Left renal cortex interstitium (tissue), 4 donors: ENCODE measurements at regions not wholly inside any gene's neighbourhood (a gene's known extent, or its start where the extent isn't known, plus 50 kb on each side); places are given as distances from the start of the nearest gene placed in this dataset.
"Not testable (repeated sequence)": the region's sequence is repeated elsewhere in the genome, so short reads cannot be mapped to it uniquely, and the experiment has no call there.

Experiments used
- DNase-seq, 4 donors: peaks; one replicate each; pipeline ENCODE4 v3.0.0-alpha.2; 2013; ENCODE audit warnings: low read depth in 4 of 4, low spot score in 2 of 4, missing footprints in 1 of 4

DNA sequence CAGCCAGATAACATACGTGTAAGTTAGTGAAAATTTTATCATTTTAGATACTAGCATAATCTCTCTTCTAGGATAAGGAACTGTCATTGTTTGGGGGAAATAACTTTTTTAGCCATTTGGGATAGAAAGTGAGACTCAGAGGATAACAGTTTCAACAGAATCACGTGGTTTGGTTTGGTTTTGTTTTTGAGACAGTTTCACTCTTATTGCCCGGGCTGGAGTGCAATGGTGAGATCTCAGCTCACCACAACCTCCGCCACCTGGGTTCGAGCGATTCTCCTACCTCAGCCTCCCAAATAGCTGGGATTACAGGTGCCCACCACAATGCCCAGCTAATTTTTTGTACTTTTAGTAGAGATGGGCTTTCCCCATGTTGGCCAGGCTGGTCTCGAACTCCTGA, 323.2 kb upstream of the MEIS1 start:
- DNase-seq: no peak

DNA sequence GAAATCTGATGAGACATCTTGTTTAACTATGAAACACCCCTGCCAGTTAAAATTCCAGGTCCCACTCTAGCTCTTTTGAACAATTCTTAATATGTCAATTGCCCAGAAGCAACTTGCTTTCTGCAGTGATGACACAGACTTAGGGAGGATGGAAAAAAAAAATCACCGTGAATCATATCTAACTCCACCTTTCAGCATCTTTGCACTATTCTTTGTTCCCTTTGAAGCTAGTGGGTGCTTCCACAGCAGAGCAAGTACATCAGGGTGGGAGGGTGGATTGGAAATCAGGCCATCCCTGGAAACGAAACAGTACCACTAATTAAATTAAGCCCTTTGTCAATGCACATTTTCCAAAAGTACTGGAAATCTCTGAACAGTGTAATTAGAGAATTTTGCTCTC, 324.3 kb upstream of the MEIS1 start:
- no peak for DNase-seq

DNA sequence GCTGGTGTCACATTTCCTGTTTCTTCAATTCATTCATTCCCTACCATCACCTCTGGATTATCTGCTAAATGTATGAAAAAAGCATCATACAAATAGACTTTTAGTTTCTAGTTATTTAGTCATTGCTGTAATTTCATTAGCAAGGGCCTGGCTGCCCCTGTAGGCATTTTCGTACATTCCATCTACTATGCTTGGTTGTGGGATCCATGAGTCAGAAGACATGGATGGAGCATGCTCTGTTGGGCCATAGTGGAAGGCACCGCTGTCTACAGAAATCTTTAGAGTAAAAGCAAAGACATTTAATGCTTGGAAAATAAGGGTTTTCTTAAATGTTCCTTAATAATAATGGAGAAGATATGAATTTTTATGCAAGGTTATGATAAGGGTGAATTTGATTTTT, 324.8 kb upstream of the MEIS1 start:
- no peak for DNase-seq

DNA sequence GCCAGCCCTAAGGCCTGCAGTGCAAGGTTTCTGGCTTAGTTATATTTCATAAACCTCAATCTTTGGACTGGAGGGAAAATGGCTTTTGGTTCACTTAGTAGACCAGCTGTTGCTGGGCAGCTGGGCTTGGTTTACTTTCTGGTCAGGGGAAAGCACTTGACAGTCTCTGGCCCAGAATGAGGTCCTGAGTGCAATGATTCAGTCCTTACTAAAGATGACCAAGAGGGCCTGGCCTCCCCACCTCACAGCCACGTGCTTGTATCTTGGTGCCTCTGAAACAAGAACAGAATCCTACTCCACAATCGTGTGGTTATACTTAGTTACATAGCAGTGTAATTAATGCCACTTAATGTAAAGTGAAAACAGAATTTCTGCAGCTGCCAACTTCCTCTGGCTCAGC, 325.5 kb upstream of the MEIS1 start:
- no peak for DNase-seq

DNA sequence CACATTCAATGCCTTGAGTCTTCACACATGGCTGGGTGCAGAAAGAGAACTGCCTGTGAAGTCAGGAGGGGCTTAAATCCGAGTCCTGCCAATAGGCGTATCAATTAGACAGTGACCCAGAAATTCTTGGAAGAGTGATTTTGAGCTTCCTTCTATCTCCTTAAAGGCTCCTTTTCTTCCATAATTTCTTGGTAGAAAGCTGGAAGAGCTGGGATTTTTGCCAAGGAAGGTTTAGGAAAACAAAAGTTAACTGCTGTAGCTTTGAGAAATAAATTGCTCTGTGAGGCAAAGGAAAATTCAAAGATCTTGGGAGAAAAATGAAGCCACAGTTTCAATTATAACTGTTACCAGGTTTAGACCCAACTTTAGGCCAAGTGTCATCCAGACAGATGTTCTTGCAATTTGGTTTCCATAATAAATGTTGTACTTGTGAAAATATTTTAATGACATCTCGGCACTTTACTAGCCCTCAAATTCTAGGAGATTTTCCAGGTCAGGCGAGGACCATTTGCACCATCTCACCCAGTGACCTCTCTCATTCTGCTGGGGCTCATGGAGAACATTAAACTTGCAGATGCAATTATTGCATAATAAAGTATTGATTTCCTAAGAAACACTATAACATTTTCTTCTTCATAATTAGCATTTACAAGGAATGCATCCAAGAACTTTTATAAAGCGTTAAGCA, 329.7 kb upstream of the MEIS1 start:
- DNase-seq: no peak

DNA sequence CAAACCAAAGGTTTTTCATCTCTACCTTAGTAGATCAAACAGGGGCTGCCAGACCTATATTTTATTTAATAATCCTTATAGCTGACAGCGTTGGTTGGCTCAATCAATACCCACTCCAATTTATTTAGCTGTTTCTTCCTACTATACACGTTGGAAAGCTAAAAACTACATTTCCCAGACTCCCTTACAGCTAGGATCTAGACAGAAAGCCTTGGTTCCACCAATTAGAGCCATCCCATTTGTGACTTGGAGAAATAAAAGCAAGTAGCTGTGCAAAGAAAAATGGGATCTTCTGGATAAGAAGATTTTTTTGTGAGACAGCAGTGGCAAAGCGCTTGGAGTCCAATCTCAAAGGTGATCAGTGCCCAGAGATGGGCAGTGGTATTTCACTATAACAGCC, 331.3 kb upstream of the MEIS1 start:
- no peak for DNase-seq

DNA sequence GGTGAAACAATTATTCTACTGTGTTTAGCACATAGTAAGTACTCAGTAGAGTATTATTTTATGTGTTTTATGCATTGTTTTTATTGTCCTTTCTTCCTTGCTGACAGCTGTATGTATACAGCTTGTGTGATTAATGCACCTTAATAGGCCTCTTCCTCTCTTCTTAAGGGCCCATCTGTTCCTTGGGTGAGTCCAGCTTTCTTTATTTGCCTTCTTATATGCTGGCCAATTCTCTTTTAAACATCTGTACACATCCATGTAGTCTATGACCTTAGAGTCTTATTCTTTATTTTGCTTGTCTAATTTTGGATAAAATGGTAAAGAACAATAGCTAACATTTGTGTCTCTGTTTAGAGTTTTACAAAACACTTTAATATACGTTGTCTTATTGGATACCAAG, 333.7 kb upstream of the MEIS1 start:
- no peak for DNase-seq

DNA sequence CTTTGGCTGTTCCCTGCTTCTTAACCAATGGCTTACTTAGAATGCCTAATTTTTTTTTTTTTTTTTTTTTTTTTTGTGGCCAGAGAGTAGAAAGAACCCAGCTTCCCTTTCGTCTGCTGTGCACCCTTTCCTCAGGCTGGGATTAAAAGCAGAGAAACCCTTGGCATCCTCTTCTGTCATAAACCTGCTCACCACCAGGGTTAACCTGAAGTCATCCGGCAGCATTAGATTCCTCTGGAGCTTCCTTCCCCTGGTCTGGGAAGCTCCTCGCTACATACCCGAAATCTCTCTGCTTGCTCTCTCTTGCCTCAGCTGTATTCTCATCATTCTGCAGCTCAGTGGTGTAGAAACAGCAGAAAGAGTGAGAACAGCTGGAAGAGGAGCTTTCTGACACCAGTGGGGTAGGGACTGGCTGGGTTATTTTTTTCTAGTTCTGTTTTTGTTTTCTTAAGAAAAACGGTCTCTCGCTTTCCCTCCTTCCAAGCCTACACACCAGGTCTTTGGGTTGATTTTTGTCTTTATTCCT, 339.0 kb upstream of the MEIS1 start:
- DNase-seq: no peak

DNA sequence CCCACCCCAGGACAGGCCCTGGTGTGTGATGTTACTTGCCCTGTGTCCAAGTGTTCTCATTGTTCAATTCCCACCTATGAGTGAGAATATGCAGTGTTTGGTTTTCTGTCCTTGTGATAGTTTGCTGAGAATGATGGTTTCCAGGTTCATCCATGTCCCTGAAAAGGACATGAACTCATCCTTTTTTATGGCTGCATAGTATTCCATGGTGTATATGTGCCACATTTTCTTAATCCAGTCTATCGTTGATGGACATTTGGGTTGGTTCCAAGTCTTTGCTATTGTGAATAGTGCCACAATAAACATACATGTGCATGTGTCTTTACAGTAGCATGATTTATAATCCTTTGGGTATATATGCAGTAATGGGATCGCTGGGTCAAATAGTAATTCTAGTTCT, 340.2 kb upstream of the MEIS1 start:
- DNase-seq: not testable (repeated sequence)

DNA sequence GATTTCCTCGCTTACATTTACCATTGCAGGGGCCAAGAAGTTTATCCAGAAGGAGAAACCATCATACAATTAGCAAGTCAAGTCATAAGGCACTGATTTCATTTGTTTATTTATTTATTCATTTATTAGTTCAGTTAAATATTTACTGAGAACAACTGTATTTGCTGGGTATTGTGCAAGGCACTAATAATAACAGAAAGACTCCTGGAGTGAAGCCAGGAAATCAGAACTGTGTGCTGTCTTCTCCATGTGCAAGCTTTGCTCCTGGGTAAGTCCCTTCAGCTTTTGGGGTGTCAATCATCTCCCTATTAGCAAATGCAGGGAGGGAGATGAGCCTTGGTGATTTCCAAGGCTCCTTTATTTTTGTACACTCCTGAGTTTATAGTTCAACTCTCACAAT, 341.6 kb upstream of the MEIS1 start:
- DNase-seq: no peak

DNA sequence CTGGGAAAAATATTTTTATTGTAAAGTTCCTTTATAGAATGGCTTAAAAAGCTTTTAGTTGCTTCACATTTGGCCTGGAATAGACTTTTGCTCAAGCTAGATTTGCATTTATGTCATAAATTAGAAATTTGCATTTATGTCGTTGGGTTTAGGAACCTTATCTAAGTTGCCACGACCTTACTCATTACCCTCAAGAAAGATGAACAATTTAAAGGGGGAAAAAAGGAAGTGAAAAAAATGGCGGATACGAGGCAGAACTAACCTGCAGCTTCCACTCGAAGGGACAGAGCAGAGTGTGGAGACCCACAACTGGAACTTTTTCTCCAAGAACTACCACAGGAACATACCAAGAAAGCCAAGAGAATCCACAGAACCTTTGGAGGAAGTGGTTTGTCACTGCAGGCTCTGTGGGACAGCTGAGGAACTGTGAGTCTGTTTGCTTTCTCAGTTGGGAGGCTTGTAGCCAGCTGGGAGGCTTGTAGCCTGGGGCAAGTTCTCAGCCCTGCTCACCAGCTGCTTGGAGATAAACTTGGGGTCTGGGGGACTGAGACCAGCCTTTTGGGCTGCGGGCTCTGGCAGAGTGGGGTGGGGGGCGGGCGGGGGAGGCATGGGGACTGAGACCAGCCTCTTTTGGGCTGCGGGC, 349.9 kb upstream of the MEIS1 start:
- no peak for DNase-seq

DNA sequence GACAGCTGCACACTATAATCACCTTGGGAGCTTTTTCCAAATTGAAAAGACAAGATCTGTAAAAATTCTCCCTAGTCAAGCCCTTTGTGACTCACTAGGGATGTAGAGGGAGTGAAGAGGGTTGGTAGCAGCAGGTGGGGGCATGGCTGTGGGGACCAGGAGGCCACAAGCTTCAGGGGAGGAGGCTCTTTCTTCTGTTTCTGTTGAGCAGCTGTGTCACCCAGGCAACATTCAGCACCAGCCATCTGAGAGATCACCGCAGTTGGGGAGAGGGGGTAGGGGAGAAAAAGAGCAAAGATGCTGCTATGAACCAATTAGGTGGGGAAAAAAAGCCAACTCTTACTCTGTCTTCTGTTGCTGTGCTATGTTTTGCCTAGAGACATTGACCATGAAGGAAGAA, 352.3 kb upstream of the MEIS1 start:
- no peak for DNase-seq

DNA sequence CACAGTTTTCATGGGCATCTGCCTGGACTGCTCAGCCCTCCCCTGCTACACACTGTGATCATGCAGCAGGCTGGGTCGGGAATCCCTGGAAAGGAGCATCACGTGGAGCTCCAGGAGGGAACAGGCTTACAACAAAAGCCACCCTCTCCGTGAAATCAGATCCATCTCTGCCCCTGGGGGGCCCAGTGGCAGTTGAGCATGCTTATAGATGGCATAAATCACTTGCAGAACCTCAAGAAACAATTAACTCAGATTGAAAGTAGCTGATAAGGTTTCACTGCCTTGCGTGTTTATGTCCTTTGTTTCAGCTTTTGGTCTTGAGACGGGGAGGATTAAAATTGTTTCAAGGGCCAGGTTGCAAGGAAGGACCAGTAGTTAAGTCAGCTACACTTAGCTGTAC, 354.8 kb upstream of the MEIS1 start:
- peak in 1 of 4 donors; percentile 31 for DNase-seq

DNA sequence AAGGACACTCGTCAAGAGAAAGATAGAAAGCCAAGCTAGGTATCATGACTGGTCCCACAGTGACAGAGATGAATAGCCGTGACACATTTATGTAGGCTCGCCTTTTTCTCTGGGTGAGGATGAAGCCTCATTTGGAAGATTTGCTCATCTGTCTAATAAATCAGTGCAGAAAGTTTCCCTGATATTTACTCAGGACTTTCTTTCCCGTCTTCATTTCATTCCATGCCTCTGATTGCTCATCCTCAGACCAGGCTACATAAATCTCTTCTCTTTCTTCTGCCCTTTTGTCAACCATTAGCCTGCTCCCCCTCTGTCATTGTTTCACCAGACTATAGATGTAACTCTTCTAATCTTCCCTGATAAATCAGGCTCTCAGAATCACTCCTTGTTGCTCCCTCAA, 361.8 kb upstream of the MEIS1 start:
- peak in 2 of 4 donors; percentile 50 to 56 for DNase-seq

DNA sequence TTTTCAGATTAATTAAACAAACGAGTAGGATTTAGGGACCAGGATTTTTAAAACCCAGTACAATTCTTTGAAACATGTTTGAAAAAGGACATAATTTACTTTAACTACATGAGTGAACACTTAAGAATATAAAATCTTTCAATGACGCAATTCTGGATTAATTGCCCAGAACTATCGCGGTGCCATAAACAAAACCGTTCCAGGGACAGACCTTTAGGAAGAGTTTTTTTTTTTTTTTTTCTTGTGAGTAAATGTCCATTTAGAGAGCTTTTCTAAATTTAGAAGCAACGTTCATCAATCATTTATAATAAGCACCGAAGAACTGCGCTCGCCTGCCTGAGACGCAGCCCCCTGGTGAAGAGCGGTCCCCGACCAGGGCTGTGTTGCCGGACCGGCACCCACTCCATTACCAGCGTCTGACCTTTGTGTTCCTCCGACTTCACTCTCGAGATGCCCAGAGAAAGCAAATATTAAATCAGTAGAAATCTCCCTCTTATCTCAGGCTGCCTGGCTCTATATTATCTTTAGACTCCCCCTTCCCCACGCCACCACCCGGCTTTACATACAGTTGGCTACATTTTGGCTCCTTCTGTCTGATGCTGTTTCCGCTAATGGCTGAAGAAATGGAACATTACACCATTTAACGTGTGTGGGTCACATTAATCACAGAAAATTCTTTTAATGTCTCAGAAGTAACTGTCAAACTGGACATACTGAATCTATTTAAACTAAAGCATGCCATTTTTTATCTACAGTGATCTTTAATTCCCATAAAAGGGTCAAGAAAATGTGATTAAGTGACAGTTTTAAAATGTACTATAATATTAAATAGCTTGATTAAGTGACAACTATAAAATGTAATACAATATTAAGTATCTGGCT, 364.0 kb upstream of the MEIS1 start:
- peak; percentile 61 to 75 (median 66) for DNase-seq

DNA sequence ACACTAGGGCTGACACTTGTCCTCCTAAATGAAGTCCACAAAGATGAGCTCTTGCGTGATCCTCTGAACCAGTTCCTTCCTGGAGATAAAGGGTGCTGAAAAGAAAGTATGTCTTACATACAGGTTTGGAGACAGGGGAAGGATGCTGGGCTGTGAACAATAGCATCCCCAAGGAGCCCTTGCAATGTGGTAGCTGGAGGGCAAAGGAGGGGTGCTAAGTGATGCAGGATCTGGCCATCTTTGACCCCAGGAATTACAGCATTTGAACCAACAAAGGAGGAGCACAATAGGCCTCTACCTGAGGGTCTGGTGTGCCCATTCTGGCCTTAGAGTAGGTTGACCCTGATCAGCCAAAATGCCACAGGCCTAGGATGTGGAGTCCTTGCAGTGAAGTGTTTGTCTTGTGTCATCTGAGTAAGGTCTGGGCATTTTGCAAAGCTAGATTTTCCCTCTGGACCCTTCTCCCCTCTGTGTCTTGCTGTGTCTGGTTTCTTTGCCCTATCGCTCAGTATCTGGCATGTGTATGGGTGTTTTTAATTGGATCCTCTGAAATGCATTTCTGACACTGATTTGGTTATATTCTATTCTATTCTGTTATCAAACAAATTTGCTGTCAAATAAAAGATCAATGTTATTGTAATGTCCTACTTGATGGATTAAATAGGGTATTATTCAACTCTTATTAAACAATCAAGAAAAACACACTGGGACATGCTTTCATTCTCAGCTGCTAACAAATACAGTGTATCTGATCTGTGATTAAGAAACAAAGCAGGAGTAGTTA, 364.8 kb upstream of the MEIS1 start:
- DNase-seq: no peak

DNA sequence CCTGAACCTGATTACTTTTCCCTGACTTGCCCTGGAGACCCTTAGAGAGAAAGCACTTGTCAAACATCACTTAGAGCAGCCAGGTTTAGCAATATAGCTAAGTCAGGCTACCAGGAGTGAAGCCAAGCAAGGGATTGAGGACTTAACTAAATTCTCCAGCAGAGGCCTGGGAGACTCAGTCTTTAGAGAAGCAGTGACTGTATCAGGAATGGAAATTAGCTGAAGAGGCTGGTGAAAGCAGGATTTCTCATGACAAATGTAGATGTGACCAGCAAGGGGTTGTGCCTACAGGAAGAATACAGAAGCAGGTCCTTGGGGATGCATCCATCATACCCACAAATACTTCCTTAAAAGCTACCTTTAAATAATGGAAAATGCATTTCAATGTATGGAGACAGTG, 368.9 kb upstream of the MEIS1 start:
- no peak for DNase-seq

DNA sequence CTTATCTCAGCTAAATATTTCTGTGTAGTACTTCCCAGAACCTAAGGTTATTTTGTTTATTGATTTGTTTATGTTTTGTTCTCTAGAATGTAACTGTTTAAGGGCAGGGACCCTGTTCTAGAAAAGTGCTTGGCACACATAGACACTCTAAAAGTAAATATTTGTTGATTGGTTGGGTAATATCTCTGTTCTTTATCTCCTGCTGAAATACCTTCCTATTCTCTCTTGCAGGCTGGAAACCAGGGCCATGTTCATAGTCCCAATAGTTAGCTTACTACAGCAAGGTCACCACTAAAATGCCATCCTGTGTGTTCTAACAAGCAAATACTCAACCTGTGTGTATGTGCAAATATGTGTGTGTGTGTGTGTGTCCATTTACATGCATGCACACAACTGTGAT, 375.6 kb upstream of the MEIS1 start:
- no peak for DNase-seq

DNA sequence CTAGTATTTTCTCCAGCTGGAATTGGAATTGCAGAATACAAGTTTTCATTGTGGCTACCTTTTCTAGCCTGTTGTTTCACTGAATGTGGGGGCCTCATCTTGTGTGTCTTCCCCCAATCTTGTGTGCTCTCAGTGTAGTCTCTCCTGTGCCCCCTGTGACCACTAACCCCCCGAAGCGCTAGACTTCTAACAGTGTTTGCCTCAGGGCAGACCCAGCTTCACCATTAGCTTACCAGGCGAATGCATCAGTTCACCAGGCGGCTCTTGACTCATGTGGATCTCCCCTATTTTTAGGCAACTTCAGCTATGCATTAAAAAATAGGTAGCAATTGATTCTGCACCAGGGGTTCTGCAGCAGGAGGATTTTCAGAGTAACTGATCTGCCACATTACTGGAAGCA, 376.2 kb upstream of the MEIS1 start:
- DNase-seq: no peak

DNA sequence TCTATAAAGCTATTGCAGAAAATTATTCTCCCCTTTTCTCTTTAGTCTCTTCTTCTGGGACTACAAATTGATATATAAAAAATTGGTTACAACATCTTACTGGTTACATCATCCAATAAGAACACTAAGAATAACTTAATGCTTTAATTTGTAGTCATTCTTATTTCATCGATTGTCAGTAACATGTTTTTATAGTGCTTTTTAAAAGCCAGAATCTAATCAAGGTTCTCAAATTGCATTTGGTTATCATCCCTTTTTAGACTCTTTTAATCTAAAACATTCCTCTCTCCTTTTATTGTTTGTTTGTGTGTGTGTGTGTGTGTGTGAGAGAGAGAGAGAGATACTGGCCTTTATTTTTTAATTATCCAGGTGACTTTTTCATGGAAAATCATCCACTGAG, 377.1 kb upstream of the MEIS1 start:
- no peak for DNase-seq

DNA sequence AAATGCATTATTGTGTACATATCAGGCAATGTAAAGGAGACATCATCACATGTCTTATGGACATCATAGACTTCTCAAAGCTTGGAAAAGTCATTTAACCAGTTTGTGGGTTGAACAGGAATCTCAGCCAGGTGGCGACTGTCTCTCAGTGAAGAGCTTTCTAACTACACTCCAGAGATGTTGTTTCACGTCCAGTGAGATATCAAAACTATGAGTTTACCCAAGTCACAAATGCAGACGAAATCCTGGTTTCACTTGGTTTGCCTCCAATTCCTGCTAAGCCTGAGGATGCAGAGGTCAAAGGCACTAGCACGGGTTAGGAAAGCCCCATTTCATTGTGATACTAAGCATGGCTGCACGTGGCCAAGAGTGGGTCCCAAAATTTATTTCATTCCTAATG, 384.5 kb upstream of the MEIS1 start:
- no peak for DNase-seq
